ENCODE measurements at regions not wholly inside any gene's neighbourhood (a gene's known extent, or its start where the extent isn't known, plus 50 kb on each side); places are given as distances from the start of the nearest gene placed in this dataset.
"Not testable (repeated sequence)": the region's sequence is repeated elsewhere in the genome, so short reads cannot be mapped to it uniquely, and the experiment has no call there.

DNA sequence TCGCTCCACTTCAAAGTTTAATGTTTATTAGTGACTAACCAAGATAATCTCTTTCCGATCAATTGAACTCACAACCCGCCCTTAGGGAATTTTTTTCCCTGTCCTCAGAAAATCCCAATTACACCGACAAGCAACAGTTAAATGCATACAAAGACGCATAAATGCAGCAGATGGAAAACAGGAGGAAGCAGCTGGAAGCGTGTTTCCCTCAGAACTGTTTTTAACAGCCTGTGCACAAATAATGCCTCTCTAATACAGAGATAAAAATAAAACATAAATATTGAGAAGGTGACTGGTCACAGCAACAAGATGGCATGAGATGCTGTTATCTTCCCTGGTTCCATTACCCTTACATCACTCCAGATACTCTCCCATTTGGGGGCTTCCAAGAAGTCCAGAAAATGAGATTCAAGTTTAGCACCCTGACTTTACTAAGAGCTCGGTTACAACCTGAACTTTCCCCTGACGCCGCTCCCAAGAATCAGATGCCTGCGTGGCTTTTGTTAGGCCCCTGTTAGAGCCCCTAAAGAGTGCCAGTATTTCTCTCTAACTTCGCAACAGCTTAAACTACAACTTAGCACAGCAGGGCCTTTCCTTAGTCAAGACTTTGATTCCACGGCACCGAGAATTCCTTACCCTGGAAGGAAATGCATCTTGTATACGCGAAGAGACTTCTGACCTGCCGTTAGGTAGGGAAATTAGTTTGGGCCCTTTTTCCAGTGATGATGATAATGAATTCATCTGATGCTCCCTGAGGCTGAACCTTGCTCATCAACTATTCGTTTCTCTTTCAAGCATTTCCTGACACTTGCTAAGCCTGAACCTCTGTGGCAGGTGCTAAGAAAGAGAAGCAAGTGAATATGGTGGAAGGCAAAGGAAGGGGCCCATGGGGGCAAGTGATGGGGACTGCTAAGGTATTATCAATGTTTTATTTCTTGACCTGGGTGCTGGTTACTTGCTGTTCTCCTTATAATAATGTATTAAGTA, 137.7 kb upstream of the SMYD2 start:
- no peak for DNase-seq

DNA sequence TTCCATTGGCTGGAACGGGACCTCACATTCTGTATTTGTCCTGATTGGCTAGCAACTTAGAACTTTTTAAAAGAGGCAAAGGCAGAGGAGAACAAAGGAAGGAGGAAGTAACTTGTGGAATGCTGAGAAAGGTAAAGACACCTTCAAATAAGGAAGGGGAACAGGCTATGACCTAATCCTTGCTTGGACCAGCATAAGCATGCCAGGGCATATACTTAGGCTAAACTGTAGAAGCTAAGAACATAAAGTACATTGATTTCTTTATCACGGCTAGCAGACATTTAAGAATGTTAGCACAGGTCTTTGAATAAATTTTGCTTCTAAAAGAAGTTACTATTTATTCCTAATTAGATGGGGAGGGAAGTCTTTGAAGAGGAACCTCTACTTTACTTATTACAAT, 136.4 kb upstream of the SMYD2 start:
- not testable (repeated sequence) for DNase-seq

DNA sequence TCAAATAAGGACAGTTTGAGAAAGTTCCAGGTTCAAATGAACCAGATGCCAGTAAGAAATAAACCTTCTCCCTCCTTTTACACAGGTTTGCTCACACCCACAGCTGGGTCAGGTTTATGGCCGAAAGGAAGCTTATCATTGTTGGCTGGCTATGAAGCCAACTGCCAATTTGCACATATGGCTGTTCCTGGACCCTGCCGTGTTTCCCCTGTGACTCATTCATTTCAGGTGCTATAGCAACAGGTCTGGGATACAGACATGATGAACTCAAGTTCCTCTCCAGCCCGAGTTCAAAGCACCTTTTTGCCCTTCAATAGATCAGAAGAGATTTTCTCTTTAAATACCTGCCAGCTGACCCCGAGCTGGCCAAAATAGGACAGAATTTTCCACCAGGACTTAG, 134.4 kb upstream of the SMYD2 start:
- peak in 1 of 2 experiments; percentile 2 for DNase-seq

DNA sequence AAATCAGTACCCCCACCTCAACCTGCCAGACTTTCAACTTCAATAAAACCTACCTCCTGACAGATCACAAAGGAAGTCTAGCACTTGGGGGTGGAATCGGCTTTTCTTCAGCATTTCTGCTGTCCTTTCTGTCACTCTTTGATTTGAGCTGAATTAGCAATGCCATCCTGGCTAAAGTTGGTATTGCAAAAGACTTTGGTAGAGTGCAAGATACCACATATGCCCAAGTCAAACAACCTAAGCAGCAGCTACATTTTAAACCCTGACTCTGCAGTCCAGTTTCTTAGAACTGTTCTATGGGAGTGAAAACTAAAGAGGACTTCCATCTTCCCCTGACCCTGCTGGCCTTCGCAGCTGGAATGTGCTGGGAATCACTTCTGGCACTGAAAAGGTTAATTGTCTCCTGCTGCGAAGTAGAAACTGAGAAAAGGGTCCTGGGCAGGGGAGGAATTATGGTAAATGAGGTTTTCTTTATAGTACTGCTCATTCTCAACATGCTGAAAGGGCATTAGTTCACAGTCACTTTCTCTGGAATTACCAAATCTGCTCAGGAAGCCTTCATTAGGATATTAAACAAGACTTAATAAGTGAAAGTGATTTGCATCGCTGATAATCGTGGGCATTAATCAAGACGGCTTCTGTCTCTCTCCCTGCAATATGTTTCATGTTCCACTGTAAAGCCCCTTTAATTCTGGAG, 126.2 kb upstream of the SMYD2 start:
- DNase-seq, result peak in 1 of 2 experiments; percentile 5

DNA sequence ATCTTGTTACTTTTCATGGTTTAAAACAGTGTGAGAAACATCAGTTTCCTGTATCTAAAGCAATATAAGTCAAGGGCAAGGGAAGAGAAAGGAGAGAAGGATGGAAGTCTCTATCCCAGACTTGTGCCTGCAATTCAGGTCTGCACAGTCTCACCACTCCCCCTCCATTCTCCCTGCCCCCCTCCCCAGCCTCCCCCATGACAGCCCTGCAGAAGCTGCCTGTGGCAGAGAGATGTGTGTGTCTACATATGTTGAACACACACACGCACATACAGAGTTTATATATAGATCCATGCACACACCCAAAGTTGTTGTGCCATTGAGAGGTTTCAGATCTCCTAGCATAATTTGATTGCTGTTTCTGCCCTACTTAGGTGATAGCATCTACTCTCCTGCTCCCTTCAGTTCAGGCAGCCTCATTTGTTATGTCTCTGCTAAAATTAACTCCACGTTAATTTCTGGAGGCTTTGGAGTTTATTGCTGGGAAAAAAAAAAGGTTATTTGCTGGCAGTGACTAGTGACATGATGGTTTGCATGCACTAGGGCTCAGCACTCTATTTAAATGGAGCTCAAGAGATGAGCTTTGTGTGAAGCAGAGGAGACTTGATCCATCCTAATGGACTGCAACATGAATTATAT, 124.9 kb upstream of the SMYD2 start:
- DNase-seq, result no peak

DNA sequence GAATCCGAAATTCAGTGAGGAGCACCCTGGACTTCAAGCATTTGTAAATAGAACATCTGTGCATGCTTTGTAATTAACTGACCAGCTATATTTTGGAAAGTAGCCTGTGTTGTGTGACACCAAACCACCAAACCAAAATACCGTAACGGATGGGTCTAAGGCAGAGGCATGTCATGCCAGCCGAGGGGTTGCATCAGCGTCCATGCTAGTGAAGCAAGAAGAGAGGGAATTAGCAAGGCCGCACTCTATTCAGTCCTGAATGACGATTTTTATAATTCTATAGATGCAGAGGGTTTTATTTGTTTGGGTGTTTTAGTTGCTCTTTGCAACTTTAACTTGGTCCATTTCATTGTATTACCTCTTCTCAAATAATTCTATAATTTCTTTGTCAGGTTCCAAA, 116.8 kb upstream of the SMYD2 start:
- DNase-seq, result no peak

DNA sequence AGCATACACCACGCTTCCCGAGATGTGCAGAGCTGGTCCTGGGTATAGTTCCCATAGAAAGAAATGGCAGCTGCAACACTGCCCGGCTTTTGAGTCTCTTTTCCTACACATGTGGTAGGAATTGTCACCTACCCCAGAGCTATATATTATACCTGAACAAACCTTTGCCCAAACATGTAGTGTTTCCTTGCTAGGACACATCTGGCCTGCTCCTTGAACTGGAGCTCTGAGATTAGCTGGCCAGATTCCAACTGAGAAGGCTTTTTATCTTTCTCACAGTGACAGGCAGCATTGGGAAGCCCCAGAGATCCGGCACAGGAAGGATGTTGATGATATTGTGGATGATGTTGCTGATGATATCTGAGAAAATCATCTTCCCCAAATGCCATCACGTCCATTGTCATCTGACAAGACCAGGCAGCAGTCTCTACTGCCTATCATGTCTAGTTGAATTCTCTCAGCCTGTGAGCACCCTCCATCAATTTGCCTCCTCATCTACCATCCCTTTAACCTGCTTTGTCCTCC, 115.0 kb upstream of the SMYD2 start:
- DNase-seq, result peak in 1 of 2 experiments; percentile 38

DNA sequence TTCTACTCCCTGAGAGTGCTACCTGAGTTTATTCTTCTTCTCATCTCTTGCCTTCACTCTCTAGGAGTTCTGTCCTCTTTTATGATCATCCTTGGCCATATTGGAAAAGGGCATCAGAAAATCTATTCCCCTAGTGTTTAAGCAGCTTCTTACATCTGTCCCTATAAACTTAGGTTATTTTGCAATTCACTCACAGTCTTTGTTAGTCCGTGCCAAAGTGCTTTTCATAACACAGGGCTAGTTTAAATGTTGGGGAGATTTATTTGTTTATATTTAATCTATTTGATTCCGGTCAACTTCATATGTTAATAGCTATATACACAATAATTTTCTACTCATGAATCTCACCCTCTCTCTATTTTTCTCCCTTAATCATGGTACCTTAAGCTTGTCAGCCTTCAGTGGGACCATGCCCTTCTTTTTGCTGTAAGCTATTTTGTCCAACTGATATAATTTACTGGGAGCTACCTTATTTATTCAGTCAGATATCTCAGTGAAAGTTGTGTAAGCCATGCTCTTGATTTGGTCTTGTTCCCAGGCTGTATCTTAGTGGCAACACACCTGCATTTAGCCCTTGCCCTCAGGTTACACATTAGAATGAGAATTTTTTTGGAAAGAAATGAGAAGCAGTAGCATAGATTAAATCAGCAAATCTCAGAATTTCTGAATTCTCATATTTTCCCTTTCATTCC, 106.3 kb upstream of the SMYD2 start:
- no peak for DNase-seq

DNA sequence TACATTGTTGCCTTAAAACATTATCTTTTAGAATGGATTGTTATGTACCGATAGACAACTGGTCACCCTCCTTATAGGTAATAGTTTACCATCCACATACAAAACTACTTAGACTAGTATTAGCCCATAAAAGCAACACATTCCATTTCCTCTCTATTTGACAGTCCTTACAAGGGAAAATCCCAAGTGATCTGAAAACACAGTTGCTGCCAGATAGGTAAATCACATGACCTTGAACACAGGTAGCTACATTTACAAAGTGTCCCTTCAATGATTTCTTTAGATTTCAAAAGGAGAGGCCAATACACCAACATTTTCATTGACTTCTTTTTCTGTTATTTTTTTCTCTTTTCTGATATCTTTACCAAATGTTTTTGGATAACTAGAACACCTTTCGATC, 102.9 kb upstream of the SMYD2 start:
- no peak for DNase-seq

DNA sequence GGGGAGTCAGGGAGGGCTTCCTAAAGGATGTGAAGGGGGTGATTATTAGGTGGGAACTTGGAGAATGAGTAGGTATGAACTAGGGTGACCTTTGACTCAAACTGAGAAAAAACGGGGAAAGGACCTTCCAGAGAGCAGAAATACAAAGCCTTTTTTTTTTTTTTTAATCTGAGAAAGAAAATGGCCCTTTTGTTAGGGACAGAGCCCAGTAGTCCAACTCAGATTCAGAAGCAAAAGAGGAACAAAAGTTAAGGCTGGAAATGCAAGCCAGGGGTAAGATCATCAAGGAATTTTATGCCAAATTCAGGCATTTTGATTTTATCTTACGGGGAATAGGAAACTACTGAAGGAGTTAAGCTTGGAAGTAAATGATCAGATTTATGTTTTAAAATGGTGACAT, 96.0 kb upstream of the SMYD2 start:
- DNase-seq, result no peak

DNA sequence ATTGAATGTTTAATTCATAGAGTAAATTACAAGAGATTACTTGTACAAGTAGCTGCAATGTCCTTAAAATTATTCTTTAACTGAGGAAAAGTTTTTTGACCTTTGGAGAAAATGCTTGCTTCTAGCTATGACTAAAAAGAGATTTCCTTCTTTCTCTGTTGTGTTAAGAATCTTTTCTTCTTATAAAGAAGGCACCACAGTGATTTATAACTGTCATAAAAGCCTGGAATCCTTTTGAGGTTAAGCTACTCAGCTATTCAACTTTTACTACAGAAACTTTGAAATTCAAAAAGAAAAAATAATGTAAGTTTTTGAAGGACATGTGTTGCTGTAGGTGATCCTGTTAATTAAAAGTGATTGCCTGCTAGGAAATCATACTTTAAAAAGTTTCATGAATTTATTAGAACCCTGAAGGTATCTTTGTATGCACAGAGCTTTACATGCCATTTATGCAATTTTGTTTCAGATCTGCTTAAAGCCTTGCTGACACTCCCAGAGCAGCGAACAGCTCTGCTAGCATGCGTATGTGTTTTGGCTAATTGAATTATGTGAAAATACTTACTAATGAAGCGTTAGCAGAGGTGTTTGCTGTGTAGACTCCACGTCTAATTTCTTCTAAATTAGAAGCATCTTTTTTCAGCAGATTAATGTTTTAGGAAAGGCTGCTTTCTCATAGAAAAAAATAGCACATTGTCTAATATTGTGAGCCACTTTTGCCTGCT, 94.7 kb upstream of the SMYD2 start:
- DNase-seq, result peak in 1 of 2 experiments; percentile 6

DNA sequence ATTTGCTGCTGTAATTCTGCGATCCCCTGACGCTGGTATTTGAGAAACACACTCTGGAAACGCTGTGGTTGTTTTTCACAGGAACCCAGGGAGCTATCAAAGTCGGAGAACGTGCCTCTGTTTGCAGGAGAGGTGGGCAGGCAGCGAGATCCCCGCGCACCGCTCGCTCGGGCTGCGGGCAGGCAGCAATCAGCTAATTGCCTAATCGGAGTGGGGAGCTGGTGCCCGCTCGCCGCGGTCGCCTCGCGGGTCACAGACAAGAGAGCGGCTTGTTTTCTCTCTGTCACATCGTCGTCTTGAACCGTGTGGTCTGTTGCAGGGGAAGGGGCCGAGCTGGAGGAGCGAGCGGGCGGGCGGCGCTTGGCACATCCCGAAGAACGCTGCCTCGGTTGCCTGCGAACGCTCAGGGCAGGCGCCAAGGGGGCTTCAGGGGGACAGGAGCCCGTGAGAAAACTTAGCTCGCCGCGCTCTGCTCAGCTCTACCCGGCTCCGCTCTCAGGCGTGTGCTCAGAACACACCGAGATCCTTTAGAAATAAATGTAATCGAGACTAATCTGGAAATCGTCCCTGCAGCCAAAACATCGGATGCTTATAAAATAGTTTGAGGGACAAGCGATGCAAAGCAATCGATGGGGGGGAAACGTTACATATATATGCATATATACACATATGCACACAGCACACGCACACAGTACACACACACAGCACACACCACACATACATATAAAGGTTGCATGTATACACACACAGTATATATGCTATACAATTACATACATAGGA, 93.6 kb upstream of the SMYD2 start:
- DNase-seq, result peak; percentile 25 to 44

DNA sequence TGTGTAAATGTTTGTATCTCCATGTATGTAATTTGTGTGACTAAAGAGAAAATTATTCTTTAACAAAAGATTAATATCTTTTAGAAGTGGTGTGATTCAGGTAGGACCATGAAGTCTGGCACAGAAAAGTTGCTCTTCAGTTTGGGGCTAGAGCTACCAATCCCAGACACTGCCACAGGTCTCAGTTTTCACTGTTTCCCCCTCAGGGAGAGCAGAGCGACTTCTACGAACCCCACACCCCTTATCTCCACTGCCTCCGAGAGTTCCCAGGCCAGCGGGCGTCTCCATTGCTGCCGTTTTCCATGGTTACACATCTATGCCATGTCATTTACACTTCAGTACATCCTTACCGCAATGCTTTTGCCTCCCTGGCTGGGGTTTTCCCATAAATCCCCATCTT, 93.0 kb upstream of the SMYD2 start:
- no peak for DNase-seq

DNA sequence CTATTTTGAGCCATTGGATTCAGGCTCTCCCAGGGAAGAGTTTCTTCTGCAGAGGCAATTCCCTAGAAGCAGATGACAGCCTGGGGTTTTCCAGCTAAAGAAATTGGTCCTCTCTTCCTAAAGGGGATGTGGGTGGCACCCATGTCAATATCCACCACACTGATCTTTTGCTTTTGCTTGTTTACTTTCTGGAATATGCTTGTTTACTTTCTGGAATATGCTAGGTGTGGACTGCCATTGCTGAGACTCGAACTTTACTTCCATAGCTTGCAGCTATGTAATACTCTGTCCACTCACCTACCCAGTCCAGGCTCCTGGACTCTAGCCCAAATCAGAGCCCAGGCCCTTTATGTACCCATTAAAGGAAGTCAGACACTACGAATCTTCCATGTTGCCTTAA, 92.1 kb upstream of the SMYD2 start:
- no peak for DNase-seq

DNA sequence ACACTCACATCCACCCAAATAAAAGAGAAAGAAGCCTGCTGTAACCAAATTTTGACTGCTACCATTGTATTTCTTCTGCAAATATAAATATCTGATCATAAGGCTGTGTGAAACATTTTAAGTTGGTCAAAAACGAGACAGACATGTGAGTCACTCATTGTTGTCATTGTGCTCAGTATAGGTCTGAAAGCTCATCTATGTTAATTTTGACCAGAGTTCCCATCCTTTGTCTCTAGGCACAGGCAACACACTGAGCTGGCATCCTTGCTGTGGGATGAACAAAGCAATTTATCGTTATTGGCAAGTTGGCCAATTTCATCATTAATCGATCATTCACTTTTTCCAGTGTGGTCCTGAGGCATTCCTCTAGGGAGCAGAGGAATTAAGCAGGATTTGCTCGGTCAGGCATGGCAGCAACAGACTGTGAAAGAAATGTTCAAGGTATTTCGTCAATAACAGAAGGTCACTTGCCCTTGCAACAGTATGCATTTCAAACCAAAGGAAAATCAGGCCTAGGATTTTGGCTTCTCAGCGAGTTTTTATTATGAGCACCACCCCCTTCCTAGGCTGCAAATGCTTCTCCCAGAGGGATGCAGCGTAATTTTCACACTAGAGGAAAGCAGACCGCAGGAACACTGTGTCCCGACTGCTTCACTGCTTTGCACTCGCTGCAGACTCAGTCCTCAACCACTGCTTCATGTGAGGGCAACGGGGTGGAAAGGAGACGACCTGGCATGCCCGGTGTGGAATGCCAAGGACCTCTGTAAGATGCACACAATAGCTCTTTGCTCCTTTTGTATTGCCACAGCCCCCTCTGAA, 87.9 kb upstream of the SMYD2 start:
- DNase-seq, result peak in 1 of 2 experiments; percentile 46

DNA sequence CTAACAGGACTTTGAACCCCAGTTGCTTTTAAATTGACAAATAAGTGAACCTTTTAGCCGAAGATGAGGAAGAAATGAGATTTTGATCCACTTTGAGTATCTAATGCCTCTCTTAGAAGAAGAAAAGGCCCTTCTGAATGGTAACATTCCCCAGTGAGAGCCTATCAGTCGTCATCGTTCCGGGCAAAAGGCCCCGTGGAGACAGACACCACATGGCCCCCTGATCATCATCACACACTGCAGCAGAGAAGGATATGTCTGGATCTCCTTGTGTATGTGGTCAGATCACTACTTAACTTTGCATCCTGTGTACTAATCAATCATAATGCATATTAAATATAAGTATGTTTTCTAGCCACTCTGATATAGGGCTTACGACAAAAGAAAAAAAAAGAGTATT, 87.3 kb upstream of the SMYD2 start:
- no peak for DNase-seq

DNA sequence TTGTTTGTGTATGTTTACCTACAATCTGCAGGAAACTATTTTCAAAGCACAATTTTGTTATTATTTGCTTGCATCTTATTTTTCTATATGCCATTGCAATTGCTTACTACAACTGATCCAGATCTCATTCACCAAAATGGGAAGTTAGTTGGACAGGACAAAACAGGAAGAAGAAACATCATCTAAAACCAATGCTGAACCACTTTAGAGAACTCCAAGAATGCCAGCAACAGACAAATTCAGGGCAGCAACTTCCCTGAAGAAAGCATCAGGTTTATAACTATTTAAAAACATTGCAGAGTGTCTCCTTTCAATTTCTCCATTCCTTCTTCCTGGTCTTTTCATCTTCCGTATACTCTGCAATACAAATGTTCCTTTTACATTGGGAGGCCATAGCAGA, 82.4 kb upstream of the SMYD2 start:
- DNase-seq, result no peak

DNA sequence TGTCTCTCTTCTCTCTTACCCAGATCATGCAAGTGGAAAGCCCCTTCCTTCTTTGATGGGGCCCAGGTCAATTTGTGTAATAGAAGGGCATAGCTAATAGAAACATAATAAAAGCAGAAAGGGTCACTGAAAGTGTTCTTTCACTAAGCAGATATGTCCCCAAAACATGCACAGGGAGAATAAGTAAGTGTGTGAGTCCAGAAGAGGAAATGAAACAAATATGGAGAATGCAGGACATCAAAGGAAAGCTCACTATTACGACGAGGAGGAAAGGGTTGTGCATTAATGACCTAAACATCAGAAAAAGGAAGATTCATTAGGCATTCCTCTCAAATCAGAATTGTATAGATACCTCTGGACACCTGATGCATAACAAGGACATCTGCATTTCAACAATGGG, 81.4 kb upstream of the SMYD2 start:
- DNase-seq, result no peak

DNA sequence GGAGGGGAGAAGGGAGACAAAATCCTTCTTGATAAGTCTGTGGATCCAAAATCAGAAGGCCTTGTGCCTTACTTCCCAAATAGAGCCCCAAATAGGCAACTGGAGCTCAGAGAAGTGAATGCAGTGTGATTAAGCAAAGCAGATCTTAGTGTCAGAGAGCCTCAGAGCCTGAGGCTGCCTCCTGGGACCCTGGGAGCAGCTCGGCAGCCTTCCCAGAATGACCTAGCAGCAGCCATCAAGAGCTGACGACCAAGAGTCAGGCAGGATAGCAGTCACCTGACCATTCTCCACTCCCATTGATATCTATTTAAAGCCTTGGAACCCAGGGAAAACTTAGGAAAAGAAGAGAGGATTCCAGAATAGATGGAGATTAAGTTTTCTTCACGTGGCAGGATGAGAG, 78.0 kb upstream of the SMYD2 start:
- no peak for DNase-seq

DNA sequence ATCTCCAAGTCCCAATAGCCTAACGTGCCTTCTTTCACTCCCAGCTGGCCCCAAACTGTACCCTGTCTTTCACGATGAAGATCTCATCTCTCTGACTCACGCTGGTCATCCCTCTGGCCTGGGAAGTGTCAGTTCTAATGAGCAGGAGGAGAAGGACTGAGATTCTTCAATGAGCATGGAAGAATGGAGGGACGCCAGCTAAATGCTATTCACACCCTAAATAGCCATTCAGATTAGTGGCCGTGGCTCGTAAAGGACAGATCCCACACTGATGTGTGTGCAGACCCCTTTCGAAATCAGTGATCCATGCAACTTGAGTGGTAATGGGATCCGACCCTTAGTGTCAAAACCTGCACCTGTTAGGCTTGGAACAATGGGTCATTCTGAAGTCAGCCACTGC, 75.9 kb upstream of the SMYD2 start:
- peak; percentile 6 to 55 for DNase-seq
